Psoas muscle (tissue), 7 donors: ENCODE measurements at regions not wholly inside any gene's neighbourhood (a gene's known extent, or its start where the extent isn't known, plus 50 kb on each side); places are given as distances from the start of the nearest gene placed in this dataset.
"Not testable (repeated sequence)": the region's sequence is repeated elsewhere in the genome, so short reads cannot be mapped to it uniquely, and the experiment has no call there.

Experiments used
- ATAC-seq, 4 donors: fragments of 200-7000 bp; cut with Tn5 transposase; one replicate each; pipeline ENCODE4 v1.9.1; 2020; ENCODE audit warnings: moderate library complexity in 3 of 4, mild to moderate bottlenecking in 2 of 4
- DNase-seq, 2 donors: peaks; one replicate each; pipeline ENCODE4 v3.0.0-alpha.2; 2020
- H3K27ac ChIP-seq: fragments of 200-600 bp; one replicate; pipeline ENCODE4 v1.8.0; 2022
- H3K27me3 ChIP-seq, 3 donors: fragments of 200-600 bp in 1 of 3; one replicate each; pipeline versions ENCODE4 v1.6.1 to v1.8.0; 2013 to 2022; ENCODE audit warnings: low read length in 2 of 3, mild to moderate bottlenecking in 2 of 3, moderate library complexity in 1 of 3; ENCODE audit not compliant: insufficient read depth in 3 of 3
- H3K36me3 ChIP-seq, 2 donors: fragments of 200-600 bp in 1 of 2; one replicate each; pipeline versions ENCODE4 v1.6.1 to v1.8.0; 2013 to 2022; ENCODE audit warnings: low read depth in 1 of 2, mild to moderate bottlenecking in 1 of 2, moderate library complexity in 1 of 2; ENCODE audit not compliant: insufficient read depth in 1 of 2
- H3K4me1 ChIP-seq: fragments of 200-600 bp; one replicate; pipeline ENCODE4 v1.8.0; 2022
- H3K4me3 ChIP-seq: fragments of 200-600 bp; one replicate; pipeline ENCODE4 v1.8.0; 2022; ENCODE audit warnings: mild to moderate bottlenecking
- H3K9me3 ChIP-seq: fragments of 200-600 bp; one replicate; pipeline ENCODE4 v1.8.0; 2022
- WGBS, 3 donors: extraction: QIAGEN DNeasy Blood & Tissue Kit; methylation state at CpG; one replicate each; pipeline versions ENCODE4 v1.1.6 to v1.1.7; 2013; 5-methylcytosine and 5-hydroxymethylcytosine counted together
- intact Hi-C, 2 donors: fragments of 100-400 bp; cut with DNase I; formaldehyde crosslinking; loops; one replicate each; pipeline versions ENCODE4 v1.11.0 to v1.14.2; 2022
- TF ChIP-seq, protein P1 (sequence below): fragments of 200-600 bp; IDR thresholded peaks from one replicate; pipeline ENCODE4 v1.8.0; 2022; ENCODE audit warnings: antibody characterized with exemption
- donor health status: healthy with polysubstance abuse.
- donor health status: DM: no; HTN: no; CAD: no; lungs with moderate emphysema.
- donor health status: Bipolar disorder and iron deficiency.
- donor health status: healthy.
- donor health status: DM: yes; HTN: yes; CAD: no.
- donor health status: DM: no; HTN: no; CAD: no.
- donor health status: DM: yes; HTN: yes; CAD: no.

GRCh38 chr5:118336468-118336867 lies 651.9 kb downstream of the DTWD2 start:
- no peaks in the 10 kb centered on the region for H3K9me3 ChIP-seq
- TF ChIP-seq, protein P1, sequence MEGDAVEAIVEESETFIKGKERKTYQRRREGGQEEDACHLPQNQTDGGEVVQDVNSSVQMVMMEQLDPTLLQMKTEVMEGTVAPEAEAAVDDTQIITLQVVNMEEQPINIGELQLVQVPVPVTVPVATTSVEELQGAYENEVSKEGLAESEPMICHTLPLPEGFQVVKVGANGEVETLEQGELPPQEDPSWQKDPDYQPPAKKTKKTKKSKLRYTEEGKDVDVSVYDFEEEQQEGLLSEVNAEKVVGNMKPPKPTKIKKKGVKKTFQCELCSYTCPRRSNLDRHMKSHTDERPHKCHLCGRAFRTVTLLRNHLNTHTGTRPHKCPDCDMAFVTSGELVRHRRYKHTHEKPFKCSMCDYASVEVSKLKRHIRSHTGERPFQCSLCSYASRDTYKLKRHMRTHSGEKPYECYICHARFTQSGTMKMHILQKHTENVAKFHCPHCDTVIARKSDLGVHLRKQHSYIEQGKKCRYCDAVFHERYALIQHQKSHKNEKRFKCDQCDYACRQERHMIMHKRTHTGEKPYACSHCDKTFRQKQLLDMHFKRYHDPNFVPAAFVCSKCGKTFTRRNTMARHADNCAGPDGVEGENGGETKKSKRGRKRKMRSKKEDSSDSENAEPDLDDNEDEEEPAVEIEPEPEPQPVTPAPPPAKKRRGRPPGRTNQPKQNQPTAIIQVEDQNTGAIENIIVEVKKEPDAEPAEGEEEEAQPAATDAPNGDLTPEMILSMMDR: no peak
- ATAC-seq: no peak

GRCh38 chr5:118327389-118327788 lies 661.0 kb downstream of the DTWD2 start:
- Histone ChIP-seq H3K4me1 (no peaks in the 10 kb centered on the region), H3K4me3 (no peak overlapping the region), H3K9me3 (no peaks in the 10 kb centered on the region), H3K27ac (no peak overlapping the region), H3K36me3 (no peaks in the 10 kb centered on the region), H3K27me3 (no peaks in the 10 kb centered on the region)
- TF ChIP-seq, protein P1: no peak
- intact Hi-C loops: no loop called here
- DNase-seq (no peak), ATAC-seq (no peak)
- WGBS, 3 donors: 91 to 96% (median 95%) methylated on average over 3 of the region's 3 CpGs

More at GRCh38 chr5:118336468-118336867, 651.9 kb downstream of the DTWD2 start:
- DNase-seq: no peak
- intact Hi-C loops: no loop called here
- Histone ChIP-seq H3K4me3 (no peak overlapping the region), H3K4me1 (no peaks in the 10 kb centered on the region), H3K36me3 (no peaks in the 10 kb centered on the region), H3K27ac (no peak overlapping the region), H3K27me3 (no peaks in the 10 kb centered on the region)

- H3K27me3 ChIP-seq: no peaks in the 10 kb centered on the region
- H3K27ac ChIP-seq: no peak overlapping the region
- no peaks in the 10 kb centered on the region for H3K4me1 ChIP-seq
- H3K9me3 ChIP-seq: no peaks in the 10 kb centered on the region
- H3K36me3 ChIP-seq: no peaks in the 10 kb centered on the region
- DNase-seq (no peak), ATAC-seq (no peak)
- TF ChIP-seq, protein P1: no peak
- no peak overlapping the region for H3K4me3 ChIP-seq
- intact Hi-C loops: no loop called here
- WGBS, 3 donors: 57 to 60% (median 60%) methylated on average over 5 of the region's 5 CpGs
Measured at GRCh38 chr5:118326481-118327045, 661.8 kb downstream of the DTWD2 start.

DNA sequence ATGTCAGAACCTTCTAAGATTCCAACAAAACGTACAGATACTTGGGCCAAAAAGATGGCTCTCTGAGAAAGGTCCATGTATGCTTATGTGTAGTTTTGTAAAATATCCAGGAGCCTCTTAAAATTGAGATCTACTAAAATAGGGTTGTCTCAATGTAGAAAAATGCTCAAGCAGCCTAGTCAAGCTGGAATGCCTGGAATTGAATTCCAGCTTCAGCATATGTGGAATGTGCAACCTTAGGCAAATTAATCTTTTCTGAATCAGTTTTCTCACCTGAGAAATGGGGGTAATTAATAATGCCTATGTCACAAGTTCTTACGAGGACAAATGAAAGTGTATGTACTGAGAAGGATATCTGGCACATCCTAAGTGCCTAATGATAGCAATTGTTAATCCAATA lies 662.4 kb downstream of the DTWD2 start:
- TF ChIP-seq, protein P1: no peak
- Histone ChIP-seq H3K4me1 (no peaks in the 10 kb centered on the region), H3K27ac (no peak overlapping the region), H3K36me3 (no peaks in the 10 kb centered on the region), H3K4me3 (no peak overlapping the region), H3K9me3 (no peaks in the 10 kb centered on the region), H3K27me3 (no peaks in the 10 kb centered on the region)
- intact Hi-C loops: no loop called here
- 36 to 46% (median 41%) methylated on average over 2 of the region's 2 CpGs for WGBS, 3 donors
- no peak for DNase-seq
- ATAC-seq: no peak

GRCh38 chr5:118323723-118324122 lies 664.6 kb downstream of the DTWD2 start:
- H3K27me3 ChIP-seq, ATAC-seq, H3K27ac ChIP-seq, H3K4me3 ChIP-seq, H3K4me1 ChIP-seq, H3K9me3 ChIP-seq, DNase-seq, intact Hi-C loops, H3K36me3 ChIP-seq: not testable (repeated sequence)
- WGBS, 3 donors: 92 to 95% (median 95%) methylated on average over 5 of the region's 5 CpGs
